GM10248 (cell line): ENCODE measurements at regions not wholly inside any gene's neighbourhood (a gene's known extent, or its start where the extent isn't known, plus 50 kb on each side); places are given as distances from the start of the nearest gene placed in this dataset.

Source experiments
- CTCF ChIA-PET: fragments of 300-600 bp; sonication (Branson Sonifier 250); formaldehyde crosslinking; extraction: SDS; loops from one replicate; lab custom pipeline; 2021; ENCODE audit warnings: antibody characterized with exemption; lab: Yijun Ruan, JAX
- POLR2A ChIA-PET: fragments of 350-650 bp; sonication (Branson Sonifier 250); formaldehyde crosslinking; extraction: SDS; loops from one replicate; lab custom pipeline; 2020; ENCODE audit warnings: antibody characterized with exemption; lab: Yijun Ruan, JAX
- DNase-seq: peaks from one replicate; pipeline ENCODE4 v3.0.0; 2012; ENCODE audit errors: extremely low spot score
- TF ChIP-seq, protein P1 (sequence below): IDR thresholded peaks from 2 replicates; pipeline ENCODE4 v1.5.1; 2012; ENCODE audit warnings: mild to moderate bottlenecking, low read depth; ENCODE audit errors: extremely low read depth, missing control alignments, control extremely low read depth

DNA sequence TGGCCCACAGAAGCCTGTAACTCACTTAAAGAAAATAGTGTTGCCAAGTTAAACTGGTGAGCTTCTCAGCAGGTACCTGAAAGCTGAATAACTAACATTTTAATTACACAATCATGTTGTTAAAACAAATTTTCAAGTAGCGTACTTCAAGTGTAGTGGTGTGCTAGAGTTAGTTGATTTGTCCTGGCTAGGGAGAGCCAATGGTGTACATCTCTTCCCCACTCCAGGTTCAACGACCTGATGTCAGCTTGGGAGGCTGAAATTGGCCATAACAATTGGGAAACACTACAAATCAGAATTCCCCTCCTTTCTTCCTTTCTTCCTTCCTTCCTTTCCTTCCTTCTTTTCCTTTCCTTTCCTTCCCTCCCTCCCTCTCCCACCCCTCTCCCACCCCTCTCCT is 295.3 kb upstream of the SLC24A2 start:
- TF ChIP-seq, protein P1, sequence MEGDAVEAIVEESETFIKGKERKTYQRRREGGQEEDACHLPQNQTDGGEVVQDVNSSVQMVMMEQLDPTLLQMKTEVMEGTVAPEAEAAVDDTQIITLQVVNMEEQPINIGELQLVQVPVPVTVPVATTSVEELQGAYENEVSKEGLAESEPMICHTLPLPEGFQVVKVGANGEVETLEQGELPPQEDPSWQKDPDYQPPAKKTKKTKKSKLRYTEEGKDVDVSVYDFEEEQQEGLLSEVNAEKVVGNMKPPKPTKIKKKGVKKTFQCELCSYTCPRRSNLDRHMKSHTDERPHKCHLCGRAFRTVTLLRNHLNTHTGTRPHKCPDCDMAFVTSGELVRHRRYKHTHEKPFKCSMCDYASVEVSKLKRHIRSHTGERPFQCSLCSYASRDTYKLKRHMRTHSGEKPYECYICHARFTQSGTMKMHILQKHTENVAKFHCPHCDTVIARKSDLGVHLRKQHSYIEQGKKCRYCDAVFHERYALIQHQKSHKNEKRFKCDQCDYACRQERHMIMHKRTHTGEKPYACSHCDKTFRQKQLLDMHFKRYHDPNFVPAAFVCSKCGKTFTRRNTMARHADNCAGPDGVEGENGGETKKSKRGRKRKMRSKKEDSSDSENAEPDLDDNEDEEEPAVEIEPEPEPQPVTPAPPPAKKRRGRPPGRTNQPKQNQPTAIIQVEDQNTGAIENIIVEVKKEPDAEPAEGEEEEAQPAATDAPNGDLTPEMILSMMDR = no peak
- CTCF ChIA-PET = no interaction called here
- POLR2A ChIA-PET = no interaction called here
- DNase-seq = no peak

DNA sequence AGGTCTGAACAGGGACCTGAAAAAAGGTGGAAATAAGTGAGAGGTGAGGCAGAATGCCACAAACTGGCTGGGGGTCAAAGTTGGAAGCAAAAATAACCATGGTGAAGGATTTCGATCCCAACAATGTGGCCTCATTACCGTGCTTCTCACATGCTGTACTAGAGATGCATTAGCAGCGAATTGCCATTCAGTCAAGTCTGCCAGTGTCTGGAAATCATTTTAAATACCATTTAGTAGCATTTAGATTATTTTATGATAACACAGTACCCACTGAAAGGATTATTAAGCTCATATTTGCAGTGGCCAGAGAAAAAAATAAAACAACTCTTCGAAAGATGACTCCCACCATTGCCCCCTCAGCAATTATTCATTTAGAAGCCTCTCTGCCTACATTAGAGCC is 294.6 kb upstream of the SLC24A2 start:
- POLR2A ChIA-PET = no interaction called here
- DNase-seq = no peak
- CTCF ChIA-PET = interaction anchor here (0.6 kb wide), 1 partner anchor 129 kb away, joined by 3 read pairs; no protein-coding TSS in a partner anchor
- TF ChIP-seq, protein P1 = no peak

DNA sequence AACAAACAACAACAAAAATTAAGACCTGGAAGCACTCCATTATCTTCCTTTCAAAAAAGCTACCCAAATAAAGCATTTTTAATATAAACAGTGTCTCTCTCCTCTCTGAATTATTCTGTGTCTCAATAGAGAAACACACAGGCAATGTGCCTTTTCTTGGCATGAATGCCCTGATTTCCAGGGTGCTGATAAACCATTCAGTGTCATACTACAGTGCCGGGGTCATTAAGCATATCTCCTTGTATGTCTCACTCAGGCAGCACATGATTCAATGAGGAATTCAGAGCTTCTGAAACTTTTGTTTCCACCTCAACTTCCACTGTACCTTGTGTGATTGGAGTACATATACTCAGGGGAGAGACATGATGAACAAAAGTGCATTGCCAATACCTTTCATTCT is 294.0 kb upstream of the SLC24A2 start:
- TF ChIP-seq, protein P1 = no peak
- no peak for DNase-seq
- POLR2A ChIA-PET = no interaction called here
- CTCF ChIA-PET = interaction anchor here (0.6 kb wide), 1 partner anchor 129 kb away, joined by 3 read pairs; no protein-coding TSS in a partner anchor

DNA sequence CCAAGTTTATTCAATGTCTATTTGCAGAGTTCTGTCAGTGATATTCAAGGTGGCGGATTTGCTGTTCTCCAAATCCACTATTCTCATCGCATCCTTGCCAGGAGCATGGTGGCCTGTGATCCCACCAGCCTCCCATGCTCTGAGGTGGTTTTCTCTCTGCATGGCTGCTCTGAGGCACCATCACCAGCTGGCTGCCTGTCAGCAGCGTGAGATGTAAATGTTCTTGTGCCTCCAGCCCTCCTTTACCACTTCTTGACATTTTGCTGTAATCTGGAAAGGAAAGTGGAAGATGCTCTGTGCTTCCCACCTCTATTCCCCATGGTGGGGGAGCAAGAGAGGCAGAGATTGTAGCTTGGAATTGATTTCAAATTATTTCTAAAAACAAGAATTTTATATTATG is 293.6 kb upstream of the SLC24A2 start:
- POLR2A ChIA-PET = no interaction called here
- CTCF ChIA-PET = no interaction called here
- TF ChIP-seq, protein P1 = no peak
- DNase-seq = no peak

DNA sequence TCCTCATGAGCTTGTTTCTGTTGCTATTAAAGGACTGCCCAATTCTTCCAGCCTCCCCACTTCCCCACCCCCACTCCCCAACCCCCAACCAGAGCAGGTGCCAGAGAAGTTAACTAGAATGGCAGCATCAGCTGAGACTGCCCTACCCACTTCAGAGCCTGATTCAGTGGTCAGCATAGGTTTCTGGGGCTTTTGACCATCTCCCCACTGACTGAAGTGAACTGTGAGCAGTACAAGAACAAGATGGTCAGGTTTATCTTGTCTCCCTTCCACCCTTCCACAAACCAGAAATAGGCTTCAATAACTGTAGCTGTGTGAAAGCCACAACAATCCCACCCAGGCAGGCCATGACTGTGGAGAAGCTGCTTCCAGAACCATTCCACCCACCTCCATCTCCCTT is 289.4 kb upstream of the SLC24A2 start:
- CTCF ChIA-PET = interaction anchor here (1.2 kb wide), 1 partner anchor 13 kb away, joined by 3 read pairs; no protein-coding TSS in a partner anchor
- DNase-seq = no peak
- TF ChIP-seq, protein P1 = no peak
- POLR2A ChIA-PET = no interaction called here

DNA sequence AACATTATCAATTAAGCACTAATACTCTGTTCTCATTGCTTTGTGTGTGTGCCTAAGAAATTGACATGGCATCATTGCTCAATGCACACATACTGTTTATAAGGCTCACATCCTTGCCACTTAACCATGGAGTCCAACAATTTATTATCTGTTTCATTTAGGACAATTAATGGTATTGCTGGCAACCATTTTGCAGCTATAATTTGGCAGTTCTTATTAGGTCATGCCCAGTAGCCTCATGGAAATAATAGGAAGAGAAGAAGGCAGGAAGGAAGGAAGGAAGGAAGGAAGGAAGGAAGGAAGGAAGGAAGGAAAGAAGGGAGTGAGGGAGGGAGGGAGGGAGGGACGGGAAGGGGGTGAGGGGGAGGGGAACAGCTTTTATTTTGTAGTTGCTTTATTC is 285.5 kb upstream of the SLC24A2 start:
- DNase-seq = no peak
- CTCF ChIA-PET = interaction anchor here (1.2 kb wide), 1 partner anchor 10 kb away, joined by 3 read pairs; no protein-coding TSS in a partner anchor
- POLR2A ChIA-PET = no interaction called here
- TF ChIP-seq, protein P1 = no peak
